Endothelial cell of umbilical vein (primary cell): ENCODE measurements at regions not wholly inside any gene's neighbourhood (a gene's known extent, or its start where the extent isn't known, plus 50 kb on each side); places are given as distances from the start of the nearest gene placed in this dataset.

Experiments
- BruUV-seq: library from RNA; stranded (reverse); fragments of 400-500 nt; replicated peaks from 2 replicates; lab custom pipeline; 2021; lab: Mats Ljungman, UMichigan
- CTCF ChIA-PET: fragments of 300-600, 350-600 bp; sonication (Branson Sonifier 250); formaldehyde crosslinking; loops from one replicate; lab custom pipeline; 2021; ENCODE audit warnings: antibody characterized with exemption, inconsistent platforms; lab: Charles Lee
- POLR2A ChIA-PET: fragments of 300-600, 350-600 bp; sonication (Branson Sonifier 250); formaldehyde crosslinking; loops from one replicate; lab custom pipeline; 2021; ENCODE audit warnings: antibody characterized with exemption, inconsistent platforms; lab: Charles Lee
- DNase-seq: peaks from one replicate; pipeline ENCODE4 v3.0.0-alpha.2; 2011; ENCODE audit warnings: low read depth, low spot score
- FAIRE-seq: peaks from 2 replicates; lab custom pipeline; 2011; peaks lifted over from hg19 to GRCh38; lab: Jason Lieb, UNC
- H2AFZ ChIP-seq: 2 replicates; pipeline ENCODE4 v1.6.0; 2012; ENCODE audit warnings: low read depth, low read length, control low read depth, inconsistent platforms
- H3K27ac ChIP-seq: 2 replicates; pipeline ENCODE4 v1.5.1; 2011; ENCODE audit warnings: low read depth, mild to moderate bottlenecking, control low read depth, low read length, moderate library complexity; ENCODE audit not compliant: insufficient read depth
- H3K27me3 ChIP-seq, 2 experiments: 2 replicates each; pipeline versions ENCODE4 v1.6.0 to v1.6.1; 2011; ENCODE audit warnings: low read length in 2 of 2, mixed read lengths in 1 of 2; ENCODE audit not compliant: control insufficient read depth in 2 of 2, insufficient read depth in 2 of 2
- H3K36me3 ChIP-seq, 2 experiments: 2 replicates in 1 of 2; 3 replicates in 1 of 2; pipeline ENCODE4 v1.5.1; 2011; ENCODE audit warnings: low read length in 2 of 2, mild to moderate bottlenecking in 1 of 2, moderate library complexity in 1 of 2; ENCODE audit not compliant: control insufficient read depth in 2 of 2, insufficient read depth in 2 of 2; ENCODE audit errors: extremely low read depth in 1 of 2
- H3K4me1 ChIP-seq: 3 replicates; pipeline ENCODE4 v1.5.1; 2011; ENCODE audit warnings: mild to moderate bottlenecking, low read length; ENCODE audit not compliant: control insufficient read depth, insufficient read depth; ENCODE audit errors: extremely low read depth
- H3K4me2 ChIP-seq: 2 replicates; pipeline ENCODE4 v1.6.1; 2011; ENCODE audit warnings: low read length, control low read depth, mixed read lengths; ENCODE audit not compliant: insufficient read depth
- H3K4me3 ChIP-seq, 3 experiments: fragments of 200-600 bp in 1 of 3; sonication (generic), shearing (Covaris generic) in 1 of 3; replicated peaks in 1 of 3; 2 replicates each; pipeline ENCODE4 v1.5.1; 2011 to 2016; ENCODE audit warnings: control low read depth in 3 of 3, low read length in 3 of 3, mild to moderate bottlenecking in 2 of 3, inconsistent platforms in 1 of 3, low read depth in 1 of 3, moderate library complexity in 1 of 3; ENCODE audit not compliant: insufficient read depth in 1 of 3
- H3K79me2 ChIP-seq: 2 replicates; pipeline ENCODE4 v1.6.0; 2012; ENCODE audit warnings: low read length, inconsistent platforms; ENCODE audit not compliant: control insufficient read depth, insufficient read depth
- H3K9ac ChIP-seq: replicated peaks from 2 replicates; pipeline ENCODE3; 2011; ENCODE audit warnings: low read length, control low read depth; ENCODE audit not compliant: insufficient read depth; ENCODE audit errors: extremely low read depth
- H3K9me1 ChIP-seq: replicated peaks from 3 replicates; pipeline ENCODE4 v1.6.0; 2011; ENCODE audit warnings: mild to moderate bottlenecking, low read length; ENCODE audit not compliant: control insufficient read depth, insufficient read depth; ENCODE audit errors: extremely low read depth
- H3K9me3 ChIP-seq: replicated peaks from 2 replicates; pipeline ENCODE4 v1.5.1; 2012; ENCODE audit warnings: low read length, inconsistent platforms; ENCODE audit not compliant: control insufficient read depth, insufficient read depth
- H4K20me1 ChIP-seq: replicated peaks from 2 replicates; pipeline ENCODE3; 2011; ENCODE audit warnings: mild to moderate bottlenecking, low read length; ENCODE audit not compliant: control insufficient read depth, insufficient read depth; ENCODE audit errors: extremely low read depth
- EZH2 ChIP-seq: IDR thresholded peaks from 2 replicates; pipeline ENCODE4 v1.6.1; 2012; ENCODE audit warnings: borderline replicate concordance, low read depth, mild to moderate bottlenecking, moderate library complexity, low read length, inconsistent platforms; ENCODE audit not compliant: severe bottlenecking
- FOS ChIP-seq: IDR thresholded peaks from 2 replicates; pipeline ENCODE4 v1.6.1; 2011; ENCODE audit warnings: mild to moderate bottlenecking, low read length, moderate library complexity, borderline replicate concordance; ENCODE audit not compliant: insufficient read depth
- GATA2 ChIP-seq: IDR thresholded peaks from 2 replicates; pipeline ENCODE4 v1.7.0; 2011; ENCODE audit warnings: low read depth, mild to moderate bottlenecking, moderate library complexity, mixed read lengths, low read length; ENCODE audit not compliant: insufficient read length, insufficient read depth
- JUN ChIP-seq: IDR thresholded peaks from 2 replicates; pipeline ENCODE4 v1.6.1; 2011; ENCODE audit warnings: borderline replicate concordance, low read depth; ENCODE audit not compliant: insufficient read length, insufficient read depth
- MYC ChIP-seq: IDR thresholded peaks from one replicate; pipeline ENCODE4 v1.6.1; 2011; ENCODE audit warnings: mild to moderate bottlenecking, low read depth, low read length
- POLR2A ChIP-seq: IDR thresholded peaks from 2 replicates; pipeline ENCODE4 v1.6.1; 2012; ENCODE audit warnings: low read depth, mild to moderate bottlenecking, control low read depth, low read length
- POLR2AphosphoS5 ChIP-seq: IDR thresholded peaks from 2 replicates; pipeline ENCODE4 v1.6.1; 2012; ENCODE audit warnings: low read depth, mild to moderate bottlenecking, control low read depth, low read length, moderate library complexity; ENCODE audit not compliant: insufficient read depth
- dilution Hi-C: fragments of 300-500 bp; cut with MboI; formaldehyde crosslinking; loops from one replicate; pipeline ENCODE4 v1.15.0; 2019; ENCODE audit warnings: low sequenced_read_pairs; ENCODE audit not compliant: extremely low pct_ligation_motif_present
- intact Hi-C: fragments of 100-400 bp; cut with micrococcal nuclease; formaldehyde crosslinking; loops from one replicate; pipeline ENCODE4 v1.10.0; 2022
- TF ChIP-seq, protein P1 (sequence below), 2 donors: IDR thresholded peaks; 1 replicate in 1 of 2; 2 replicates in 1 of 2; pipeline ENCODE4 v1.5.1; 2011; ENCODE audit warnings: low read length in 2 of 2, mild to moderate bottlenecking in 2 of 2, moderate library complexity in 2 of 2, control low read depth in 1 of 2, inconsistent platforms in 1 of 2, low read depth in 1 of 2; ENCODE audit not compliant: insufficient read depth in 1 of 2; ENCODE audit errors: extremely low read depth in 1 of 2
- TF ChIP-seq, protein P2 (sequence below): IDR thresholded peaks from 2 replicates; pipeline ENCODE4 v1.6.1; 2011; ENCODE audit not compliant: insufficient read depth, insufficient read length

GRCh38 chr2:58410549-58410948 lies 169.4 kb upstream of the FANCL start:
- Histone ChIP-seq H3K27ac (no peak overlapping the region), H3K79me2 (no peaks in the 10 kb centered on the region), H3K4me2 (no peak overlapping the region), H3K9me3 (no peaks in the 10 kb centered on the region), H2AFZ (no peak overlapping the region), H3K4me1 (no peaks in the 10 kb centered on the region), H3K9ac (no peak overlapping the region), H3K9me1 (no peaks in the 10 kb centered on the region), H3K36me3 (no peaks in the 10 kb centered on the region), H3K4me3 (no peak overlapping the region), H3K27me3 (no peaks in the 10 kb centered on the region), H4K20me1 (no peaks in the 10 kb centered on the region)
- ChIA-PET CTCF (no interaction called here), POLR2A (no interaction called here)
- dilution Hi-C loops (no loop called here), intact Hi-C loops (no loop called here)
- DNase-seq = no peak
- TF ChIP-seq GATA2 = no peak
- TF ChIP-seq EZH2 = no peak
- no peak for TF ChIP-seq JUN
- TF ChIP-seq MYC = no peak
- TF ChIP-seq POLR2AphosphoS5 = no peak
- no peak for TF ChIP-seq FOS
- no TSS peak for BruUV-seq
- FAIRE-seq = no peak

GRCh38 chr2:58407487-58407886 lies 166.4 kb upstream of the FANCL start:
- H3K36me3 ChIP-seq = no peaks in the 10 kb centered on the region
- FAIRE-seq = no peak
- no TSS peak for BruUV-seq
- H4K20me1 ChIP-seq = no peaks in the 10 kb centered on the region
- no peaks in the 10 kb centered on the region for H3K9me3 ChIP-seq
- no peaks in the 10 kb centered on the region for H3K79me2 ChIP-seq
- ChIA-PET POLR2A (no interaction called here), CTCF (no interaction called here)
- no peak overlapping the region for H3K4me2 ChIP-seq
- dilution Hi-C loops = no loop called here
- no peak for DNase-seq
- no peaks in the 10 kb centered on the region for H3K27me3 ChIP-seq
- no peaks in the 10 kb centered on the region for H3K4me1 ChIP-seq
- no peak overlapping the region for H3K4me3 ChIP-seq
- H2AFZ ChIP-seq = no peak overlapping the region
- H3K27ac ChIP-seq = no peak overlapping the region
- TF ChIP-seq, protein P1, sequence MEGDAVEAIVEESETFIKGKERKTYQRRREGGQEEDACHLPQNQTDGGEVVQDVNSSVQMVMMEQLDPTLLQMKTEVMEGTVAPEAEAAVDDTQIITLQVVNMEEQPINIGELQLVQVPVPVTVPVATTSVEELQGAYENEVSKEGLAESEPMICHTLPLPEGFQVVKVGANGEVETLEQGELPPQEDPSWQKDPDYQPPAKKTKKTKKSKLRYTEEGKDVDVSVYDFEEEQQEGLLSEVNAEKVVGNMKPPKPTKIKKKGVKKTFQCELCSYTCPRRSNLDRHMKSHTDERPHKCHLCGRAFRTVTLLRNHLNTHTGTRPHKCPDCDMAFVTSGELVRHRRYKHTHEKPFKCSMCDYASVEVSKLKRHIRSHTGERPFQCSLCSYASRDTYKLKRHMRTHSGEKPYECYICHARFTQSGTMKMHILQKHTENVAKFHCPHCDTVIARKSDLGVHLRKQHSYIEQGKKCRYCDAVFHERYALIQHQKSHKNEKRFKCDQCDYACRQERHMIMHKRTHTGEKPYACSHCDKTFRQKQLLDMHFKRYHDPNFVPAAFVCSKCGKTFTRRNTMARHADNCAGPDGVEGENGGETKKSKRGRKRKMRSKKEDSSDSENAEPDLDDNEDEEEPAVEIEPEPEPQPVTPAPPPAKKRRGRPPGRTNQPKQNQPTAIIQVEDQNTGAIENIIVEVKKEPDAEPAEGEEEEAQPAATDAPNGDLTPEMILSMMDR (IDR thresholded peaks at IDR 0.05; ENCODE audit: extremely low read depth in 1 of 2, insufficient read depth in 1 of 2, low read depth in 1 of 2, low read length in 2 of 2) = no peak
- TF ChIP-seq GATA2 (no peak), FOS (no peak), POLR2AphosphoS5 (no peak), MYC (no peak), JUN (no peak), EZH2 (no peak), POLR2A (no peak)
- TF ChIP-seq, protein P2, sequence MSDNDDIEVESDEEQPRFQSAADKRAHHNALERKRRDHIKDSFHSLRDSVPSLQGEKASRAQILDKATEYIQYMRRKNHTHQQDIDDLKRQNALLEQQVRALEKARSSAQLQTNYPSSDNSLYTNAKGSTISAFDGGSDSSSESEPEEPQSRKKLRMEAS = no peak
- no peaks in the 10 kb centered on the region for H3K9me1 ChIP-seq
- H3K9ac ChIP-seq = no peak overlapping the region
- intact Hi-C loops = no loop called here
